GM12873 (cell line): ENCODE measurements at regions not wholly inside any gene's neighbourhood (a gene's known extent, or its start where the extent isn't known, plus 50 kb on each side); places are given as distances from the start of the nearest gene placed in this dataset.

Source experiments
- TF ChIP-seq, protein P1 (sequence below): IDR thresholded peaks from 2 replicates; pipeline ENCODE4 v1.5.1; 2012; ENCODE audit warnings: low read depth, mild to moderate bottlenecking, moderate library complexity, low read length, control low read depth; ENCODE audit not compliant: insufficient read depth; ENCODE audit errors: missing control alignments

DNA sequence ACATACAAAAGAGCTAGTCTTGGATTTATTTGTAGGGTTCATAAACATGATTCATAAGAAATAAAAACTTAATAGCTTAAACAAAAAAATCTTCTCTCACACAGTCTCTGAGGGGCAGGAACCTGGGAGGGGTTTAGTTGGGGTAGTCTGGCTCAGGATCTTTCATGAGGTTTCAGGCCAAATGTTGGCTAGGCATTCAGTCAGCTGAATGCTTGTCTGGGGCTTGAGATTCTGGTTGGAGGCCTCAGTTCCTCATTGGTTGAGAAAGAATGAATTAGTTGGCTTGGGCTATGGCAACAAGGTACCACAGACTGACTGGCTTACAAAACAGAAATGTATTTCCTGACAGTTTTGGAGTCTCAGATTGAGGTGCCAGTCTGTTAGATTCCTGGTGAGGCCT lies 74.3 kb downstream of the ANKRD7 start:
- TF ChIP-seq, protein P1, sequence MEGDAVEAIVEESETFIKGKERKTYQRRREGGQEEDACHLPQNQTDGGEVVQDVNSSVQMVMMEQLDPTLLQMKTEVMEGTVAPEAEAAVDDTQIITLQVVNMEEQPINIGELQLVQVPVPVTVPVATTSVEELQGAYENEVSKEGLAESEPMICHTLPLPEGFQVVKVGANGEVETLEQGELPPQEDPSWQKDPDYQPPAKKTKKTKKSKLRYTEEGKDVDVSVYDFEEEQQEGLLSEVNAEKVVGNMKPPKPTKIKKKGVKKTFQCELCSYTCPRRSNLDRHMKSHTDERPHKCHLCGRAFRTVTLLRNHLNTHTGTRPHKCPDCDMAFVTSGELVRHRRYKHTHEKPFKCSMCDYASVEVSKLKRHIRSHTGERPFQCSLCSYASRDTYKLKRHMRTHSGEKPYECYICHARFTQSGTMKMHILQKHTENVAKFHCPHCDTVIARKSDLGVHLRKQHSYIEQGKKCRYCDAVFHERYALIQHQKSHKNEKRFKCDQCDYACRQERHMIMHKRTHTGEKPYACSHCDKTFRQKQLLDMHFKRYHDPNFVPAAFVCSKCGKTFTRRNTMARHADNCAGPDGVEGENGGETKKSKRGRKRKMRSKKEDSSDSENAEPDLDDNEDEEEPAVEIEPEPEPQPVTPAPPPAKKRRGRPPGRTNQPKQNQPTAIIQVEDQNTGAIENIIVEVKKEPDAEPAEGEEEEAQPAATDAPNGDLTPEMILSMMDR = no peak

DNA sequence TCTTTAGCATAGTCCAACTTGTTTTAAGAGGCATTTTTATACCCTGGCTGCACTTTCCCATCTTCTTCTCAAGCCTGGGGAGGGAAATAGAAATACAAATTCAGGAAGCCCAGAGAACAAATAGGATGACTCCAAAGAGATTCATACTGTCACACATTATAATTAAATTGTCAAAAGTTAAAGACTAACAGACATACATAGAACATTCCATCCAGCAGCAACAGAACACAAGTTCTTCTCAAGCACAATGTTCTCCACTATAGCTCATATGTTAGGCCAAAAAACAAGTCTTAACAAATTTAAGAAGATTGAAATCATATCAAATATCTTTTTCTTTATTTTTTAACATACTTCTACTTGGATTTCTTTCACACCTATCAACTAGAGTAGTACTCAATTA lies 75.7 kb downstream of the ANKRD7 start:
- TF ChIP-seq, protein P1 = no peak

DNA sequence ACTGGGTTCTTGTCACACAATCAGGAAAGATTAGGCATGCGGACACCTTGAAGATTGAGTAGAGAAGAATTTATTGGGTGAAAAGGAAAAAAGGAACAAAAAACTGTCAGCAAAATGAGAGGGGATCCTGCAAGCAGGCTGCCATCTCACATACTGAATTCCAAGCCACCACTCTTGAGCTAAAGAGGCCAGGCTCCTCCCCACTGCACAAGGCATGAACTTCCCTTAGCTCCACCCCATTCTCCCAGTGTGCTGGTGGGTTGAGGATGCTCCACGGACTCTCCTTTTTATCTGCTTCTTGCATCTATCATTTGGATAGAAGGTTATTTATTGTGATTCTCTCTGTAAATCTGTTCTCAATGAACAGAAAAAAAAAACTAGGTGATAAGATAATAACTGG lies 79.6 kb downstream of the ANKRD7 start:
- TF ChIP-seq, protein P1 = no peak

DNA sequence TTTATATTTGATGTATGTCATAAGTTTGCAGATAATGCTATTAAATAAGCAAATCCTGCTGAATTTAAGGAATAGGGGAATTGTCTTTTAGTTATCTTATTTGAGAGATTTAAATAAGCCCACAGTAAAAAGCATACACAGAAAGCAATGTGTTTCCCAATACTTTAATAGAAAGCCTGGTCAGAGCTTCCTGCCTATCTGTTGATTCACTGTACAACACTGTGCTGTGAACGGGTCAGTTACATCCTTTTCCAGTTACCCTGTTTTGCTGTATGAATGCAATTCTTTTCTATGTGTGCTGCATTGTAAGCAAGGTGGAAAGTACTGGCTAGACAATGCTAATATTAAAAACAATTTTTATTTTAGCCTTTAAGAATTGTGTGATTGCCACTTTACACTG lies 81.2 kb downstream of the ANKRD7 start:
- TF ChIP-seq, protein P1 = no peak

DNA sequence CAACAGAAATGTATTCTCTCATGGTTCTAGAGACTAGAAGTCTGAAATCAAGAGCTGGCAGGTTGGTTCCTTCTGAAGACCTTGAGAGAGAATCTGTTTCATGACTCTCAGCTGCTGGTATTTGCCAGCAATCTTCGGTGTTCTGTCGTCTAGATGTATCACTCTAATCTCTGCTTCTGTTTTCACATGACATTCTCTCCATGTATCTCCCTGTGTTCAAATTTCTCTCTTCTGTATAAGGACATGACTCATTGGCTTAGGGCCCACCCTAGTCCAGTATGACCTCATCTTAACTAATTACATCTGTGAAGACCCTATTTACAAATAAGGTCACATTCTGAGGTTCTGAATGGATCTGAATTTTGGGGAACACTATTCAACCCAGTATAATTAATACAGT lies 82.3 kb downstream of the ANKRD7 start:
- TF ChIP-seq, protein P1 = no peak

DNA sequence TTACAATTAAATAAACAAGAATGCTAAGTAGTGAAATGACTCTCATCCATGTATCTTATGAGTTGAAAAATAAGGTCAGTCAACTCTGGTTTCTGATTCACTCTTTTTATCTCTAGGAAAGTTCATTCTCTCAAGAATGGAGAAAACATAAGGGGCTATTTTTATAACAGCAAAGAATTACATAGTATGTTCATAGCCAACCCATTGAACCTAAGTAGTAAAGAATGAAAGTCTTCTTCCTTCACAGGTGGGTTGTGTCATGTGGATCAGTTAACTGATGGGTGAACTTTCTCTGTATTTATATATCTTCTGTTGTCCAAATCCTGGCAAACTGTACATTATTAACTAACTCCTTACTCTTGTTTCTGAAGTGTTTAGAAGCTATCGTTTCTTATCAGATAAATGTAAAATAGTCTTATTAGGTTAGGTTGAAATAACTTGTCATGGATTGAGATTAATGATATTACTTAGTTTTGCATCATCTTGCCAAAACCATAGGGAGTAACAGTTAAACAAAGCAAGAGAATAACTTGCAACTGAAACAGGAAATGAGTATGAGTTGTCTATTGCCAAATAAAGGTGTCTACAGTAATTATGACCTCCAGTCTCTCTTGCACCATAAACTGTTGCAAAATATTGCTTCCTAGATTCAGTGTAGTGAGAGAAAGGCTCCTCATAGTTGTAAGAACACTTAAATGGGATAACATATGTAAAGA lies 86.8 kb downstream of the ANKRD7 start:
- TF ChIP-seq, protein P1 = no peak

DNA sequence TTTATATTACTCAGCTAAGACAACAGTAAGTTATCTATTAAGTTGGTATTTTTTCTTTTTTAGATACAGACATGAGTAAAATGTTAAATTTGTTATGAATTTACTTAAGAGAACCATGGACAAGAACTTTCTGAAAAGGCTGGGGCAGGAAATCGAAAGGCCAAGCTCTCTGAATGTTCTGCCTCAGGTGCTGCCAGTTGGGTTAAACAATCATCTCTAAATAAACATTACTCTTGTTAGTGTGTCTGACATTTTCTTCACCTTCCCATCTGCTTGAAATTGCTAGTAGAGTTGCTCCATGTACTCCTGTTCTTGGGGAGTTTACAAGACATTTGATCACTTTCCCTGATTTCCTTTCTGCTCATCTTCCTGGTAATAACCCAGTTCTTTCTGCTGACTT lies 87.5 kb downstream of the ANKRD7 start:
- TF ChIP-seq, protein P1 = no peak
